BLaER1 treated with 17β-estradiol and CSF1 and Interleukin-3, amounts not matched to agents 10 nM and 100 nM (cell line): ENCODE measurements at regions not wholly inside any gene's neighbourhood (a gene's known extent, or its start where the extent isn't known, plus 50 kb on each side); places are given as distances from the start of the nearest gene placed in this dataset.

Experiments
- H3K27ac ChIP-seq, 11 experiments: shearing (Covaris generic); formaldehyde crosslinking; 2 replicates each; pipeline ENCODE4 v1.8.1; 2022
- H3K27me3 ChIP-seq, 11 experiments: shearing (Covaris generic); formaldehyde crosslinking; 2 replicates each; pipeline ENCODE4 v1.8.1; 2022
- H3K36me3 ChIP-seq, 11 experiments: shearing (Covaris generic); formaldehyde crosslinking; 2 replicates each; pipeline ENCODE4 v1.8.1; 2022
- H3K4me1 ChIP-seq, 10 experiments: shearing (Covaris generic); formaldehyde crosslinking; 2 replicates each; pipeline ENCODE4 v1.8.1; 2022
- H3K4me2 ChIP-seq, 11 experiments: shearing (Covaris generic); formaldehyde crosslinking; 2 replicates each; pipeline ENCODE4 v1.8.1; 2022
- H3K4me3 ChIP-seq, 10 experiments: shearing (Covaris generic); formaldehyde crosslinking; 2 replicates each; pipeline ENCODE4 v1.8.1; 2022
- H3K9ac ChIP-seq, 11 experiments: shearing (Covaris generic); formaldehyde crosslinking; 2 replicates each; pipeline ENCODE4 v1.8.1; 2022
- H3K9me3 ChIP-seq, 11 experiments: shearing (Covaris generic); formaldehyde crosslinking; replicated peaks in 1 of 11; 2 replicates each; pipeline ENCODE4 v1.8.1; 2022
- H4K20me1 ChIP-seq, 11 experiments: shearing (Covaris generic); formaldehyde crosslinking; 2 replicates each; pipeline ENCODE4 v1.8.1; 2022
- Cebpa-rat ChIP-seq, 11 experiments: shearing (Covaris generic); IDR thresholded peaks; 2 replicates each; pipeline ENCODE4 v1.8.1; 2022

GRCh38 chrX:40298069-40298468 is 200.3 kb upstream of the BCOR start:
- Histone ChIP-seq H3K36me3 (no peaks in the 10 kb centered on the region), H3K27me3 (peaks cover 0 to 11% (median 0%) of the 10 kb centered on the region in 11 experiments; a peak in 1 of 22 replicates), H4K20me1 (no peaks in the 10 kb centered on the region), H3K9ac (no peak overlapping the region), H3K4me2 (0 out of 22 replicates have a peak overlapping the region, but pooled peaks of 1 of the 11 experiments have one; percentile 3), H3K9me3 (no peaks in the 10 kb centered on the region; a peak in 2 of 22 replicates), H3K4me1 (peaks cover under 1 to 30% (median 8%) of the 10 kb centered on the region in 10 experiments; a peak in 15 of 20 replicates), H3K27ac (no peak overlapping the region), H3K4me3 (no peak overlapping the region)
- TF ChIP-seq Cebpa-rat (IDR thresholded peaks at IDR 0.05), result no peak

DNA sequence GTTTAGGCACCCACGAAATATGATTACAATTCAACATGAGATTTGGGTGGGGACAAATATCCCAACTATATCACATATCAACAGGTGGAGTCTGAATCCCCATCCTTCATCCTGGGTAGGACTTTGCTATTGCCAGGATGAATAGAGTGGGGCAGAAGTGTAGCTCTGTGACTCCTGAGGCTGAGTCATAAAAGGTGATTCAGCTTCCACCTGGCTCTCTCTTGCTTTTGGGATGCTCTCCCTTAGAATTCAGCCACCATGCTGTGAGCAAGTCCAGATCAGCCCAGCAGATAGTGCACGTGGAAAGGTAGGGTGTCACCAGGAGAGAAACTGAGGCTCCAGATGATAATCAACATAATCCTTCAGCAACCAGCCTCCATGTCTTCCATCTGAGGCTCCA is 193.8 kb upstream of the BCOR start:
- peaks cover 0 to 11% (median 0%) of the 10 kb centered on the region in 10 experiments; a peak in 4 of 20 replicates for H3K4me1 ChIP-seq
- no peak for TF ChIP-seq Cebpa-rat (IDR thresholded peaks at IDR 0.05)

GRCh38 chrX:40290517-40290916 is 192.8 kb upstream of the BCOR start:
- Histone ChIP-seq H3K27me3 (0 out of 22 replicates have a peak, but pooled peaks cover 0 to 3% (median 0%) of the 10 kb centered on the region in 11 experiments), H3K9ac (no peak overlapping the region), H3K27ac (no peak overlapping the region), H3K4me3 (no peak overlapping the region), H3K9me3 (peaks cover 28 to 44% (median 38%) of the 10 kb centered on the region in 11 experiments), H3K4me2 (no peak overlapping the region), H3K4me1 (peaks cover 0 to 12% (median 0%) of the 10 kb centered on the region in 10 experiments; a peak in 4 of 20 replicates), H3K36me3 (no peaks in the 10 kb centered on the region), H4K20me1 (no peaks in the 10 kb centered on the region)
- no peak for TF ChIP-seq Cebpa-rat (IDR thresholded peaks at IDR 0.05)

More for the DNA sequence above, 193.8 kb upstream of the BCOR start:
- H4K20me1 ChIP-seq, result no peaks in the 10 kb centered on the region
- H3K9ac ChIP-seq, result no peak overlapping the region
- H3K36me3 ChIP-seq, result no peaks in the 10 kb centered on the region
- H3K27me3 ChIP-seq, result 0 out of 22 replicates have a peak, but pooled peaks cover 0 to 3% (median 0%) of the 10 kb centered on the region in 11 experiments
- H3K9me3 ChIP-seq, result peaks cover 21 to 36% (median 30%) of the 10 kb centered on the region in 11 experiments
- H3K27ac ChIP-seq, result no peak overlapping the region
- H3K4me2 ChIP-seq, result no peak overlapping the region
- no peak overlapping the region for H3K4me3 ChIP-seq

GRCh38 chrX:40285876-40286275 is 188.1 kb upstream of the BCOR start:
- H3K27ac ChIP-seq, result no peak overlapping the region
- TF ChIP-seq Cebpa-rat (IDR thresholded peaks at IDR 0.05), result no peak
- peaks cover 0 to 4% (median 0%) of the 10 kb centered on the region in 11 experiments; a peak in 1 of 22 replicates for H3K27me3 ChIP-seq
- H4K20me1 ChIP-seq, result no peaks in the 10 kb centered on the region
- H3K4me2 ChIP-seq, result no peak overlapping the region
- no peak overlapping the region for H3K9ac ChIP-seq
- H3K9me3 ChIP-seq, result peaks cover 39 to 53% (median 45%) of the 10 kb centered on the region in 11 experiments
- peaks cover 13 to 34% (median 21%) of the 10 kb centered on the region in 10 experiments for H3K4me1 ChIP-seq
- H3K4me3 ChIP-seq, result no peak overlapping the region
- no peaks in the 10 kb centered on the region for H3K36me3 ChIP-seq

- no peak overlapping the region for H3K4me3 ChIP-seq
- no peaks in the 10 kb centered on the region for H4K20me1 ChIP-seq
- no peak overlapping the region for H3K4me2 ChIP-seq
- H3K27ac ChIP-seq, result no peak overlapping the region
- no peak for TF ChIP-seq Cebpa-rat (IDR thresholded peaks at IDR 0.05)
- H3K9ac ChIP-seq, result no peak overlapping the region
- peaks cover 29 to 43% (median 35%) of the 10 kb centered on the region in 11 experiments for H3K9me3 ChIP-seq
- peaks cover 0 to 4% (median 0%) of the 10 kb centered on the region in 11 experiments; a peak in 1 of 22 replicates for H3K27me3 ChIP-seq
- no peaks in the 10 kb centered on the region for H3K36me3 ChIP-seq
- peaks cover 15 to 39% (median 28%) of the 10 kb centered on the region in 10 experiments for H3K4me1 ChIP-seq
Observed at GRCh38 chrX:40284852-40285251, 187.1 kb upstream of the BCOR start.

DNA sequence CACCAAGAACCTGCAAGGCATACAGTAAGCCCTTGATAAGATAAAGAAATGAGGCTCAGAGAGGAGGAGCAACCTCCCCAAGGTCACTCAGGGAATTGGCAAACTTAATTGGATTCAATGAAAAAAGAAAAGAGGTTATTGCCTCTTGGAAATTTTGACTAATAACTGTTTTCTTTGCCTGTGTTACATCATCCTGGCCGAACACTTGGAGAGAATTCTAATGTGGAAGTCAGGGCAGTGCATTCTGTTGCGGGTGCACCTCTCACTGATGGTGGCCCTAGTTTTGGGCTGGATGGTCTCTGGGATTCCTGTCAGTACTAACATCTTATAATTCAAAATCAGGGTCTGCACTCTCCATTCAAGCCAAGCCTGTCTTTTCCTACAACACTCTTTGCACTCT is 186.2 kb upstream of the BCOR start:
- Histone ChIP-seq H3K9ac (no peak overlapping the region), H3K4me3 (no peak overlapping the region), H3K36me3 (no peaks in the 10 kb centered on the region)

GRCh38 chrX:40282946-40283660 is 185.3 kb upstream of the BCOR start:
- no peak for TF ChIP-seq Cebpa-rat (IDR thresholded peaks at IDR 0.05)
- Histone ChIP-seq H3K36me3 (no peaks in the 10 kb centered on the region), H3K4me2 (peak overlapping the region in 7 of 11 experiments; percentile 8 to 82 (median 68); a peak in 10 of 22 replicates), H3K9ac (no peak overlapping the region), H4K20me1 (no peaks in the 10 kb centered on the region), H3K9me3 (peaks cover 18 to 29% (median 22%) of the 10 kb centered on the region in 11 experiments), H3K27ac (no peak overlapping the region), H3K27me3 (peaks cover 0 to 4% (median 0%) of the 10 kb centered on the region in 11 experiments; a peak in 1 of 22 replicates), H3K4me1 (peaks cover 15 to 47% (median 32%) of the 10 kb centered on the region in 10 experiments), H3K4me3 (no peak overlapping the region)

More for the DNA sequence above, 186.2 kb upstream of the BCOR start:
- TF ChIP-seq Cebpa-rat (IDR thresholded peaks at IDR 0.05), result no peak
- Histone ChIP-seq H4K20me1 (no peaks in the 10 kb centered on the region), H3K9me3 (peaks cover 22 to 34% (median 28%) of the 10 kb centered on the region in 11 experiments), H3K4me2 (no peak overlapping the region), H3K27ac (no peak overlapping the region), H3K4me1 (peaks cover 15 to 47% (median 32%) of the 10 kb centered on the region in 10 experiments), H3K27me3 (peaks cover 0 to 4% (median 0%) of the 10 kb centered on the region in 11 experiments; a peak in 1 of 22 replicates)

DNA sequence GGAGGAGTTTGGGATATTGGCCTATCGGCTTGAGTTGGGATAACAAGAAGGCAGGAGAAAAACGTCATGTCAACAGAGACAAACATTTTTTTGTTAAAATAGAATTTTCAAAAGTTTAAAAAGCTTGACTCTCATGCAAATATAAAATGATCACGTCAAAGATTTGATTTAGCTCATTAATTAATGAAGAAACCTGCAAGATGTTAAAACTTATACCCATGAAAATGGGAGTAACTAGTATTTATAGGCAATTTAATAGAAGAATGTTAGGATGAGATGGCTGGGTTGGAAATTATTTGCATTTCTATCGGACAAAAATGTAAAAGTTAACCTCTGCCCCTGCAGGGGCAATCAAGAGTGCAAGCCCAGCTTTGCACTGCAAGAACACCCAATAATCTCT is 184.6 kb upstream of the BCOR start:
- peaks cover 15 to 24% (median 19%) of the 10 kb centered on the region in 11 experiments for H3K9me3 ChIP-seq
- no peak overlapping the region for H3K4me3 ChIP-seq
- H3K27ac ChIP-seq, result no peak overlapping the region
- H4K20me1 ChIP-seq, result no peaks in the 10 kb centered on the region
- H3K27me3 ChIP-seq, result peaks cover 0 to 4% (median 0%) of the 10 kb centered on the region in 11 experiments; a peak in 1 of 22 replicates
- H3K4me2 ChIP-seq, result peak overlapping the region; percentile 62 to 82 (median 78); a peak in 20 of 22 replicates
- TF ChIP-seq Cebpa-rat (IDR thresholded peaks at IDR 0.05), result no peak
- H3K9ac ChIP-seq, result no peak overlapping the region
- no peaks in the 10 kb centered on the region for H3K36me3 ChIP-seq
- H3K4me1 ChIP-seq, result peaks cover 15 to 47% (median 32%) of the 10 kb centered on the region in 10 experiments

- Histone ChIP-seq H4K20me1 (no peaks in the 10 kb centered on the region), H3K27me3 (peaks cover 0 to 4% (median 0%) of the 10 kb centered on the region in 11 experiments; a peak in 1 of 22 replicates), H3K4me2 (peak overlapping the region; percentile 62 to 82 (median 78)), H3K9me3 (peaks cover 19 to 32% (median 25%) of the 10 kb centered on the region in 11 experiments), H3K27ac (peak overlapping the region in 8 of 11 experiments; percentile 15 to 39 (median 24); a peak in 8 of 22 replicates), H3K36me3 (no peaks in the 10 kb centered on the region), H3K4me1 (peaks cover 15 to 45% (median 32%) of the 10 kb centered on the region in 10 experiments), H3K4me3 (peak overlapping the region in 1 of 10 experiments; percentile 17; a peak in 2 of 20 replicates), H3K9ac (peak overlapping the region in 1 of 11 experiments; percentile 32; a peak in 2 of 22 replicates)
- peak in 2 of 11 experiments; percentile 44 to 46; a peak in 1 of 22 replicates for TF ChIP-seq Cebpa-rat (IDR thresholded peaks at IDR 0.05)
Observed at GRCh38 chrX:40281336-40282005, 183.7 kb upstream of the BCOR start.
